ENCODE measurements at regions not wholly inside any gene's neighbourhood (a gene's known extent, or its start where the extent isn't known, plus 50 kb on each side); places are given as distances from the start of the nearest gene placed in this dataset.
A peak's percentile ranks its signal among the peaks of the same experiment; 100 is the strongest.
"Not testable (repeated sequence)": the region's sequence is repeated elsewhere in the genome, so short reads cannot be mapped to it uniquely, and the experiment has no call there.

- no peak for DNase-seq (ENCODE audit: low spot score)
These were observed 257.8 kb downstream of the PLK2 start for GRCh38 chr5:58201922-58202648.

GRCh38 chr5:58200451-58200850 is 259.4 kb downstream of the PLK2 start:
- DNase-seq (ENCODE audit: low spot score): no peak

GRCh38 chr5:58199087-58199486 is 260.8 kb downstream of the PLK2 start:
- DNase-seq (ENCODE audit: low spot score): no peak

GRCh38 chr5:58198330-58198729 is 261.6 kb downstream of the PLK2 start:
- DNase-seq (ENCODE audit: low spot score): no peak

- DNase-seq (ENCODE audit: low spot score): no peak
These were observed 262.0 kb downstream of the PLK2 start for GRCh38 chr5:58197875-58198274.

- no peak for DNase-seq (ENCODE audit: low spot score)
These were observed 268.4 kb downstream of the PLK2 start for GRCh38 chr5:58191443-58191842.

- peak; percentile 49 for DNase-seq (ENCODE audit: low spot score)
These were observed 271.6 kb downstream of the PLK2 start for GRCh38 chr5:58188262-58188651.

GRCh38 chr5:58187432-58188261 is 272.2 kb downstream of the PLK2 start:
- no peak for DNase-seq (ENCODE audit: low spot score)

- no peak for DNase-seq (ENCODE audit: low spot score)
These were observed 274.1 kb downstream of the PLK2 start for GRCh38 chr5:58185801-58186200.

GRCh38 chr5:58185397-58185796 is 274.5 kb downstream of the PLK2 start:
- DNase-seq (ENCODE audit: low spot score): no peak

GRCh38 chr5:58184910-58185309 is 275.0 kb downstream of the PLK2 start:
- peak; percentile 46 for DNase-seq (ENCODE audit: low spot score)

GRCh38 chr5:58183786-58184085 is 276.1 kb downstream of the PLK2 start:
- DNase-seq (ENCODE audit: low spot score): no peak

- DNase-seq (ENCODE audit: low spot score): no peak
These were observed 276.7 kb downstream of the PLK2 start for GRCh38 chr5:58183078-58183785.

GRCh38 chr5:58182287-58182841 is 277.5 kb downstream of the PLK2 start:
- DNase-seq (ENCODE audit: low spot score): no peak

- no peak for DNase-seq (ENCODE audit: low spot score)
These were observed 278.2 kb downstream of the PLK2 start for GRCh38 chr5:58181578-58182286.

- DNase-seq (ENCODE audit: low spot score): no peak
These were observed 286.9 kb downstream of the PLK2 start for GRCh38 chr5:58172946-58173345.

- DNase-seq (ENCODE audit: low spot score): no peak
These were observed 294.7 kb downstream of the PLK2 start for GRCh38 chr5:58165152-58165551.

- DNase-seq (ENCODE audit: low spot score): not testable (repeated sequence)
These were observed 298.0 kb downstream of the PLK2 start for GRCh38 chr5:58161889-58162288.

- peak; percentile 52 for DNase-seq (ENCODE audit: low spot score)
These were observed 302.7 kb downstream of the PLK2 start for GRCh38 chr5:58156973-58157701.

GRCh38 chr5:58156361-58156760 is 303.5 kb downstream of the PLK2 start:
- DNase-seq (ENCODE audit: low spot score): peak; percentile 61

GRCh38 chr5:58153255-58153654 is 306.6 kb downstream of the PLK2 start:
- DNase-seq (ENCODE audit: low spot score): no peak
